SK-N-DZ (cell line): ENCODE measurements at regions not wholly inside any gene's neighbourhood (a gene's known extent, or its start where the extent isn't known, plus 50 kb on each side); places are given as distances from the start of the nearest gene placed in this dataset.
A peak's percentile ranks its signal among the peaks of the same experiment; 100 is the strongest.
"Not testable (repeated sequence)": the region's sequence is repeated elsewhere in the genome, so short reads cannot be mapped to it uniquely, and the experiment has no call there.

Experiments
- DNase-seq: peaks from one replicate; pipeline ENCODE4 v3.0.0-alpha.2; 2015; ENCODE audit warnings: low spot score

- DNase-seq, result peak; percentile 48
Observed at GRCh38 chr11:22920939-22921565, 60.8 kb upstream of the CCDC179 start.

GRCh38 chr11:22922672-22923071 lies 62.4 kb upstream of the CCDC179 start:
- DNase-seq, result no peak

GRCh38 chr11:22923561-22923960 lies 63.3 kb upstream of the CCDC179 start:
- no peak for DNase-seq

DNA sequence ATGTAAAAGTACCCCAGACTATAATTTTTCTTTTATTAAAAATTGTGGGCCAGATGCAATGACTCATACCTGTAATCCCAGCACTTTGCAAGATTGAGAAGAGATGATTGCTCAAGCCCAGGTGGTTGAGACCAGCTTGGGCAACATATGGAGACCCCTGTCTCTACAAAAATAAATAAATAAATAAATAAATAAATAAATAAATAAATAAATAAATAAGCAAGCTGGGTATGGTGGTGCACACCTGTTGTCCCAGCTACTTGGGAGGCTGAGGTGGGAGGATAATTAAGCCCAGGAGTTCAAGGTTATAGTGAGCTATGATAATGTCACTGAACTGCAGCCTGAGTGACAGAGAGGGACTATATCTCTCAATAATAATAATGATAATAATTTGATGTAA lies 66.1 kb upstream of the CCDC179 start:
- DNase-seq, result no peak

- no peak for DNase-seq
Observed at GRCh38 chr11:22927793-22928192, 67.5 kb upstream of the CCDC179 start.

DNA sequence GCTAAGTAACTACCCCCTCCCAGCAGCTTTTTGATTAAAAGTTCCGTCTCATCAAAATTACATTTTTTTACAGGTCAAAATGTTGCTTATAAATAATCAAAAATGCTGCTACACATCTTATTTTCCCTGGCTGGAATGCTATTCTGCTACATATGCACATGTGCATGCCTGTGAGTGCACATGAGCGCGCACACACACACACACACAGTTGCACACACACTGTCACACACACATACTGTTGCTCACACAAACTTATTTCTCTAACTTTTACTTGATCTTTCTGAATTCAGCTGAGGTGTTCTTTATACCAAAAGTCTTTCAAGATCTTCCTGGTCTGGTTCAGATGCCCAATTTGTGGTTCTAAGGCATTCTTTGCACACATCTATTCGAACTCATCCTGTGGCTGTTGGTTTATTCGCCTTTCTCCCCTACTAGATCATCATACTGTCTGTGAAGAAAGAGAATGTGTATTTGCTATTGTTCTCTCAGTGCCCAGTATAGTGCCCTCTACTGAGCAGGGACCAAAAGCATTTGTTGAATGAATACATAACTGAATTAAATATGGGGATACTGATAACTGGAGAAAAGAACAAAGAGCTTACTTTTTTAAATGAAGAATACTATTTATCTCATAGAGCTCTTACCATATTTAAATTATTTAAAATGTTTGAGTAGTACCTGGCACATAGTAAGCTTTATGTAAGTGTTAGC lies 68.1 kb upstream of the CCDC179 start:
- DNase-seq, result no peak

DNA sequence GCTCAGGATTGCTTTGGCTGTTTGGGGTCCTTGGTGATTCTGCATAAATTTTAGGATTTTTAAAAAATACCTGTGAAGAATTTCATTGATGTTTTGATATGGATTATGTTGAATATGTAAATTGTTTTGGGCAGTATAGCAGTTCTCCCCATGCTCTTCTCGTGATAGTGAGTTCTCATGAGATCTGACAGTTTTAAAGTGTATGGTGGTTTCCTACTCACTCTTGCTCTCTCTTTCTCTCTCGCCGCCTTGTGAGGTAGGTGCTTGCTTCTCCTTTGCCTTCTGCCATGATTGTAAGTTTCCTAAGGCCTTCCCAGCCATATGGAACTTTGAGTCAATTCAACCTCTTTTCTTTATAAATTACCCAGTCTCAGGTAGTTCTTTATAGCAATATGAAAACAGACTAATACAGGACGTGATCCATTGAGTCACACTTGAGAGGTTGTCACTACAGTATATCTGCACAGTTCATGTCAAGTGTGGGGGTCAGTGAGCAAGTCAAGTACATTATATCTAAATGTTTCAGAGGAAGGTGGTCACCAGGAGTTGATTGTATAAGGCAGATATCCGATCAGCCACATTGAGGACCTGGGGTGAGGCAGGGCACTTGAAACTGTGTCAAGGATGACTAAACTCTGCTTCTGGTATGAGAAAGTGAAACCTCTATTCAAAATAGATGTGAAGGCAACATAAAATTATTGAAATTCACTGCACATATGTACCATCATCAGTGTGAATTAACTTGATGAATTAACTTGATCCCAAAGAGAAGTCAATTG lies 70.7 kb upstream of the CCDC179 start:
- DNase-seq, result no peak

GRCh38 chr11:22938691-22939090 lies 78.4 kb upstream of the CCDC179 start:
- no peak for DNase-seq

DNA sequence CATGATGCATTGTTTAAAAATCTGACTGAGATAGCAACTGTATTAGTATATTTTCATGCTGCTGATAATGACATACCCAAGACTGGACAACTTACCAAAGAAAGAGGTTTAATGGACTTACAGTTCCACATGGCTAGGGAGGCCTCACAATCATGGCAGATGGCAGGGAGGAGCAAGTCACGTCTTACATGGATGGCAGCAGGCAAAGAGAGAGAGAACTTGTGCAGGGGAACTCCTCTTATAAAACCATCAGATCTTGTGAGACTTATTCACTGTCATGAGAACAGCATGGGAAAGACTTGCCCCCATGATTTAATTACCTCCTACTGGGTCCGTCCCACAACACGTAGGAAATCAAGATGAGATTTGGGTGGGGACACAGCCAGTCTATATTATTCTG lies 81.3 kb upstream of the CCDC179 start:
- DNase-seq, result not testable (repeated sequence)

DNA sequence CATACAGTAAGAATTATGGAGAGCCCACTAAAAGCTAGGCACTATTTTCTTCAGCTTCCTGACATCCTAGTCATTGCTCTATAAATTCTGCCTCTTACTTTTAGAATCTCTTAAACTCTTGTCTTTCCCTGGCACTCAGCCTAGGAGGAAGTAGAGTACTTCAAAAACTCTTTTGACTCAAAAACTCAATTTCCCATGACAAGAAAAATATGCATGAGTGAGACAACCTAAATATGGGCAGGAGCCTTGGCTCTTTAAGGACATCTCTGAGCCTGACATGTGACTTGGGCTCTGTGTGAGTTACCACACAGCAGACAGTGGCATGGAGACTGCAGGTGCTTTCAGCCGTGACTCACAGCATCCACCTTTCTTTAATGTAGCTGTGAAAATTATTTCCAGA lies 97.5 kb upstream of the CCDC179 start:
- DNase-seq, result no peak

DNA sequence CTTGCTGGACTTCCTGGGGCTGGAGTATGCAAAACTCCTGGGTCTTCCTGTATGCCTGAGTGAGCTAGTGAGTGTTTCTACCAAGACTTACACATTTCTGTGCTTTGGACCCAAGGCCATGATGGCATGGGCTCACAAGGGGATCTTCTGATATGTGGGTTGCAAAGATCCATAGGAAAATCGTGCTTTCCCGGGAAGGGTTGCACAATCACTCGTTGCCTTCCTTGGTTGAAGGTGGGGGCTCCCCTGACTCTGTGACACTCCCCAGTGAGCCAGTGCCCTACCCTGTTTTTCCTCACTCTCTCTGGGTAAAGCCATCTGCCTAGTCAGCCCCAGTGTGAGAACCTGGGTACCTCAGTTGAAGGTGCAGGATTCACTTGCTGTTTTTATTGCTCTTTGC lies 114.0 kb upstream of the CCDC179 start:
- DNase-seq, result no peak

DNA sequence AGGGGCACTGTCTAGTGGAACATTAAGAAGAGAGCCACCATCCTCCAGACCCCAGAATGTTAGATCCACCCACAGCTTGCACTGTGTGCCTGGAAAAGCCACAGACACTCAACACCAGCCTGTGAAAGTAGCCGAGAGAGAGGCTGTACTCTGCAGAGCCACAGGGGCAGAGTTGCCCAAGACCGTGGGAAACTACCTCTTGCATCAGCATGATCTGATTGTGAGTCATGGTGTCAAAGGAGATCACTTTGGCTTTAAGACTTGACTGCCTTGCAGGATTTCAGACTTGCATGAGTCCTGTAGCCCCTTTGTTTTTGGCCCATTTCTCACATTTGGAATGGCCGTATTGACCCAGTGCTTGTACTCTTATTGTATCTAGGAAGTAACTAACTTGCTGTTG lies 115.9 kb upstream of the CCDC179 start:
- DNase-seq, result no peak

GRCh38 chr11:22982903-22983302 lies 122.6 kb upstream of the CCDC179 start:
- no peak for DNase-seq

GRCh38 chr11:22984045-22984444 lies 123.8 kb upstream of the CCDC179 start:
- no peak for DNase-seq

DNA sequence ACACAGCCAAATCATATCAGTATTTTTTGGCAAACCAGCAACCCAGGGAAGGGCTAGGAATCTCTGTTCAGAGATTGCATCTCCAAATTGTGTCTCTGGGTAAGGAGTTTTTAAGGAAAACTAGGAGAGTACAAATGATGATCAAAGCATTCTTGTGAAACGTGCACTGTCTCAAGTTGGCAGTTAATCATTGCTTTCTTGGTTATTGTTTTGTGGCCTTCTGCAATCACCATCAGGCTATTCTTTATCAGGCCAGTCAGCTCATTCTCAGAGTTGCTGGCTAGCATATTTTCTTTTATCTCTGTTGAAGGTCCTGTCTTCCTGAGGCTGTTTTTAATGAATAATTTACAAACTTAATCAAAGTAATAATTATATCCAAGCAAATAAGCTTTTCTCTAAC lies 129.1 kb upstream of the CCDC179 start:
- no peak for DNase-seq

- DNase-seq, result no peak
Observed at GRCh38 chr11:22991196-22991595, 130.9 kb upstream of the CCDC179 start.

GRCh38 chr11:23006730-23007129 lies 146.5 kb upstream of the CCDC179 start:
- no peak for DNase-seq

GRCh38 chr11:23010790-23011335 lies 150.6 kb upstream of the CCDC179 start:
- no peak for DNase-seq

GRCh38 chr11:23012930-23013329 lies 152.7 kb upstream of the CCDC179 start:
- no peak for DNase-seq

- DNase-seq, result no peak
Observed at GRCh38 chr11:23013509-23013908, 153.2 kb upstream of the CCDC179 start.

GRCh38 chr11:23021287-23021863 lies 161.1 kb upstream of the CCDC179 start:
- DNase-seq, result peak; percentile 21

- no peak for DNase-seq
Observed at GRCh38 chr11:23022854-23023253, 162.6 kb upstream of the CCDC179 start.
